ENCODE measurements at regions not wholly inside any gene's neighbourhood (a gene's known extent, or its start where the extent isn't known, plus 50 kb on each side); places are given as distances from the start of the nearest gene placed in this dataset.

DNA sequence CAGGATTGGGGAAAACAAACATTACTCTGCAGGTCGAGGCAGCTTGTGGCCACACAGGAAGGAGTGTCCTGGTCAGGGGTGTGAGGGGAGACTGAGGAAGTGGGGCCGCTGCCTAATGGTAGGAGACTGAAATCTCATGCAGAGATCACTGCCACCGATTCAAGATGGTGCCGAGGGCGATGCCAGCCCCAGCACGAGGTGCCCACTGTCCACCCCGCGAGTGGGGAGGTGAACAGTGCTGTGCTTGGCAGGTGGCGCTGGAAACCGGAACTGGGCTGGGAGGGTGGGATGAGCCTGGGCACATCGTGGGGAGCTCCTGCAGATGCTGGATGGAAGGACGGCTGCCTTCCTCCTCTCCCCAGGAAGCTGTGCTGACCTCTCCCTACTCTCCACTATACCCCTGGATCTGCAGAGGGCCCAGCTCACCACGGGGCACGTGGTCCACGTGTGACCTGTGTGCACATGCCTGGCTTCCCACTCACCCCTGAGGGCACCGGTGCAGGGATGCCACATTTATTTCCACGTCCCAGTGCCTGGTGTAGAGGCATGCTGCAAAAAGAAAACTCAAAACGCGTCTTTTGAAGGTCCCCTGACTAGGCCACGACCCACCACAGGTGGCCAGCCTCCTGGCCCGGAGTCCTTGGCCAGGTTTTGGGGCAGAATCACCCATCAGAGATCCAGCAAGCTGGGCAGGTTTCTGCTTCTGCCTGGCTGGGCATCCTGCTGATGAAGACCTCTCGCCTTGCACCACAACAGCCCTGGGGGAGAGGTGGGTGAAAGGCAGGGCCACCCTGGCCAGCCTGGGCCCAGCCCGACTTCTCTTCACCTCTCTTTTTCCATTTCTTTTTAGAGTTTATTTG, 71.7 kb upstream of the FCN1 start:
- no peak overlapping the region for H3K27ac Mint-ChIP-seq (ENCODE audit: unreplicated experiment)

DNA sequence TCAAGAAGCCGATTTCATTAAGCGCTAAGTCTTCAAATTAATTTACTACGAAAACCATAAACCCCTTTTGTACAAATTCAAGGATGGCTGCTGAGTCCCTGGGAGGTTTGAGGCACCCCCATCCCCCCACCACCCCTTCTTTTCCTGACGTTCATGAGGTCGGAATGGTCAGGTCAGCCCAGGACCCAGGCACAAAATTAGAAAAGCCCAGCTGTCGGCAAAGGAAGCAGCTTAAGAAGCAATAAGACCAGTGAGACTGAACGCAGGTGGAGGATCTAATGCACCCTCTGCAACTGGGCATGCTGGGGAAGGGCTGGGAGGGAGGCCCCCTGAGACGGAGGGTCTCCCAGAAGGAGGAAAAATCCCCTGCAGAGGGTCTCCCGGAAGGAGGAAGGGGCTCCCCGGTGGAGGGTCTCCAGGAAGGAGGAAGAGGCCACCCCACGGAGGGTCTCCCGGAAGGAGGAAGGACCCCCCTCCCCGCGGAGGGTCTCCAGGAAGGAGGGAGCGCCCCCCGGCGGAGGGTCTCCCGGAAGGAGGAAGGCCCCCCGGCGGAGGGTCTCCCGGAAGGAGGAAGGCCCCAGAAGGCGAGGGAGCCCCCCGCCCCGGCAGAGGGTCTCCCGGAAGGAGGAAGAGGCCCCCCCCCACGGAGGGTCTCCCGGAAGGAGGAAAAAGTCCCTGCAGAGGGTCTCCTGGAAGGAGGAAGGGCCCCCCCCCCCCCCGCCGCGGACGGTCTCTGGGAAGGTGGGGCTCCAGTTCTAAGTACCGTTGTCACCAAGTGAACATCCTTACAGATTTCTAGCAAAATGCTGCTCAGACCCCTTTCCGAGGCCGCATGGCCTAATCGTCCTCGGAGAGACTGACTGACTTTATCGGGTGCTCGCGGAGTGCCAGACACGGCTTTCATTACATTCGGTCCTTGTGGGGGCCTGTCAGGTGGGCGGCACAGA, 74.4 kb upstream of the FCN1 start:
- POLR2A ChIA-PET: no interaction called here
- no peak overlapping the region for H3K4me3 Mint-ChIP-seq (ENCODE audit: unreplicated experiment)
- no peaks in the 10 kb centered on the region for H3K27me3 Mint-ChIP-seq (ENCODE audit: insufficient read depth, unreplicated experiment)
- H3K36me3 ChIP-seq (ENCODE audit: control insufficient read depth, insufficient read depth, low read length): no peaks in the 10 kb centered on the region
- TF ChIP-seq, protein P1, sequence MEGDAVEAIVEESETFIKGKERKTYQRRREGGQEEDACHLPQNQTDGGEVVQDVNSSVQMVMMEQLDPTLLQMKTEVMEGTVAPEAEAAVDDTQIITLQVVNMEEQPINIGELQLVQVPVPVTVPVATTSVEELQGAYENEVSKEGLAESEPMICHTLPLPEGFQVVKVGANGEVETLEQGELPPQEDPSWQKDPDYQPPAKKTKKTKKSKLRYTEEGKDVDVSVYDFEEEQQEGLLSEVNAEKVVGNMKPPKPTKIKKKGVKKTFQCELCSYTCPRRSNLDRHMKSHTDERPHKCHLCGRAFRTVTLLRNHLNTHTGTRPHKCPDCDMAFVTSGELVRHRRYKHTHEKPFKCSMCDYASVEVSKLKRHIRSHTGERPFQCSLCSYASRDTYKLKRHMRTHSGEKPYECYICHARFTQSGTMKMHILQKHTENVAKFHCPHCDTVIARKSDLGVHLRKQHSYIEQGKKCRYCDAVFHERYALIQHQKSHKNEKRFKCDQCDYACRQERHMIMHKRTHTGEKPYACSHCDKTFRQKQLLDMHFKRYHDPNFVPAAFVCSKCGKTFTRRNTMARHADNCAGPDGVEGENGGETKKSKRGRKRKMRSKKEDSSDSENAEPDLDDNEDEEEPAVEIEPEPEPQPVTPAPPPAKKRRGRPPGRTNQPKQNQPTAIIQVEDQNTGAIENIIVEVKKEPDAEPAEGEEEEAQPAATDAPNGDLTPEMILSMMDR (IDR thresholded peaks at IDR 0.05; ENCODE audit: insufficient read depth in 1 of 2, low read depth in 1 of 2, low read length in 1 of 2, severe bottlenecking in 1 of 2, unreplicated experiment in 1 of 2): no peak
- H3K27ac Mint-ChIP-seq (ENCODE audit: unreplicated experiment): no peak overlapping the region
- no peaks in the 10 kb centered on the region for H3K36me3 Mint-ChIP-seq (ENCODE audit: insufficient read depth, unreplicated experiment)
- intact Hi-C loops (cut with micrococcal nuclease; ENCODE audit: unreplicated experiment): no loop called here
- H3K4me1 Mint-ChIP-seq (ENCODE audit: low read depth, unreplicated experiment): no peaks in the 10 kb centered on the region
- DNase-seq: peak in 1 of 2 experiments; percentile 10
- peaks cover 1% of the 10 kb centered on the region; the same call in 1 of the 2 replicates for H3K9me3 ChIP-seq
- no peak overlapping the region for H3K4me3 ChIP-seq (ENCODE audit: low read depth, low read length)
- H3K4me1 ChIP-seq: no peaks in the 10 kb centered on the region
- CTCF ChIA-PET: no interaction called here
- BruUV-seq (replicated peaks): no TSS peak
- H3K27me3 ChIP-seq (replicated peaks; ENCODE audit: control insufficient read depth, insufficient read depth, low read length): no peaks in the 10 kb centered on the region
- peaks cover 6% of the 10 kb centered on the region for H3K9me3 Mint-ChIP-seq (ENCODE audit: unreplicated experiment)

More for the DNA sequence above, 71.7 kb upstream of the FCN1 start:
- Histone ChIP-seq H3K27me3 (replicated peaks; ENCODE audit: control insufficient read depth, insufficient read depth, low read length) (no peaks in the 10 kb centered on the region), H3K4me3 (ENCODE audit: low read depth, low read length) (no peak overlapping the region), H3K4me1 (no peaks in the 10 kb centered on the region), H3K9me3 (peaks cover 7% of the 10 kb centered on the region; the same call in 1 of the 2 replicates), H3K36me3 (ENCODE audit: control insufficient read depth, insufficient read depth, low read length) (no peaks in the 10 kb centered on the region)
- Mint-ChIP-seq H3K4me3 (ENCODE audit: unreplicated experiment) (no peak overlapping the region), H3K4me1 (ENCODE audit: low read depth, unreplicated experiment) (no peaks in the 10 kb centered on the region), H3K9me3 (ENCODE audit: unreplicated experiment) (peaks cover 11% of the 10 kb centered on the region), H3K36me3 (ENCODE audit: insufficient read depth, unreplicated experiment) (no peaks in the 10 kb centered on the region), H3K27me3 (ENCODE audit: insufficient read depth, unreplicated experiment) (no peaks in the 10 kb centered on the region)
- no TSS peak for BruUV-seq (replicated peaks)
- intact Hi-C loops (cut with micrococcal nuclease; ENCODE audit: unreplicated experiment): no loop called here
- TF ChIP-seq, protein P1 (IDR thresholded peaks at IDR 0.05; ENCODE audit: insufficient read depth in 1 of 2, low read depth in 1 of 2, low read length in 1 of 2, severe bottlenecking in 1 of 2, unreplicated experiment in 1 of 2): no peak
- DNase-seq: peak in 1 of 2 experiments; percentile 13
- POLR2A ChIA-PET: no interaction called here
- CTCF ChIA-PET: no interaction called here

DNA sequence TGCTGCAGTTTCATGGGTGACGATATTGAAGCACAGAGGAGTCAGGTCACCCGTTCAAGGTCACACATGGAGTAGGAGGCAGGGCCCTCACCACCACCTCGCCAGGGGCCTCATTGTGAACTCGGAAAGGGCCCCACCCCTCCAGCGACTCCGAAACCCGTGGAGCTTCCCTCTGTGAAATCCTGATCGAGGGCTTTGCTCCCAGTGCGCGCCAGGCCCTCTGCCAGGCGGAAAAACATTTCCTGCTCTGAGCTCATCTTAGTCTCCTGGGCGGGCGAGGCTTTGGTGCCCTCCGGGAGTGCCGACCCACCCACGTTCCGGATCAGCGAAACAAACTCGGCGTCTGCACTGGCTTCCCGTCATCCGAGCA, 75.0 kb upstream of the FCN1 start:
- Histone ChIP-seq H3K9me3 (no peaks in the 10 kb centered on the region), H3K4me3 (ENCODE audit: low read depth, low read length) (no peak overlapping the region), H3K36me3 (ENCODE audit: control insufficient read depth, insufficient read depth, low read length) (no peaks in the 10 kb centered on the region), H3K4me1 (no peaks in the 10 kb centered on the region), H3K27me3 (replicated peaks; ENCODE audit: control insufficient read depth, insufficient read depth, low read length) (no peaks in the 10 kb centered on the region)
- Mint-ChIP-seq H3K4me3 (ENCODE audit: unreplicated experiment) (no peak overlapping the region), H3K27ac (ENCODE audit: unreplicated experiment) (no peak overlapping the region), H3K4me1 (ENCODE audit: low read depth, unreplicated experiment) (no peaks in the 10 kb centered on the region), H3K27me3 (ENCODE audit: insufficient read depth, unreplicated experiment) (no peaks in the 10 kb centered on the region), H3K36me3 (ENCODE audit: insufficient read depth, unreplicated experiment) (no peaks in the 10 kb centered on the region), H3K9me3 (ENCODE audit: unreplicated experiment) (peaks cover 2% of the 10 kb centered on the region)
- POLR2A ChIA-PET: no interaction called here
- CTCF ChIA-PET: no interaction called here
- TF ChIP-seq, protein P1 (IDR thresholded peaks at IDR 0.05; ENCODE audit: insufficient read depth in 1 of 2, low read depth in 1 of 2, low read length in 1 of 2, severe bottlenecking in 1 of 2, unreplicated experiment in 1 of 2): no peak
- intact Hi-C loops (cut with micrococcal nuclease; ENCODE audit: unreplicated experiment): no loop called here
- no peak for DNase-seq
- BruUV-seq (replicated peaks): no TSS peak
